ENCODE measurements at regions not wholly inside any gene's neighbourhood (a gene's known extent, or its start where the extent isn't known, plus 50 kb on each side); places are given as distances from the start of the nearest gene placed in this dataset.

DNA sequence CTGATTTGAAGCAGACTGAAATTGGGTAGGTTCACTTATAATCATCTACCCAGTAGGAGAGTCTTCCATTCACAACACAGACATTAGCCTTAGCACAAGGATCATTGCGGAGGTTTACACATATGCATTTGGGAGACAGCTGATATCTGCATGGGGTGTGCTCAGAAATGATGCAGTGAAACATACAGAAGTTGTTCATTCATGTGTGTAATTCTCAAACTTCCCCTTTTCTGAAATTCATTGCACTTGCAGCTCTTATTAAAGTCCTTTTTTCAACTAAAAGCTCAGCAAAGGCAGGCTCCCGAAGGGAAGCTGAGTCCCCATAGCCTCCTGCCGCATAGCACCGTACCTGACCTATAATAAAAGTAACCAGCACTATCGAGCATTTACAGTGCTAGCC is 218.3 kb upstream of the CRY1 start:
- peaks cover 4% of the 10 kb centered on the region; the same call in 1 of the 2 replicates for H3K27me3 ChIP-seq (ENCODE audit: low read length)
- no peaks in the 10 kb centered on the region for H3K9me3 ChIP-seq (ENCODE audit: insufficient read depth, low read length)
- H4K20me1 ChIP-seq (ENCODE audit: low read depth, low read length) = no peaks in the 10 kb centered on the region
- no peaks in the 10 kb centered on the region for H3F3A ChIP-seq (ENCODE audit: insufficient read depth)
- no peak overlapping the region for H3K27ac ChIP-seq (ENCODE audit: low read depth, low read length)
- no peak for TF ChIP-seq EZH2phosphoT487 (conservative IDR thresholded peaks at IDR 0.05; ENCODE audit: low read length)
- TF ChIP-seq, protein P1, sequence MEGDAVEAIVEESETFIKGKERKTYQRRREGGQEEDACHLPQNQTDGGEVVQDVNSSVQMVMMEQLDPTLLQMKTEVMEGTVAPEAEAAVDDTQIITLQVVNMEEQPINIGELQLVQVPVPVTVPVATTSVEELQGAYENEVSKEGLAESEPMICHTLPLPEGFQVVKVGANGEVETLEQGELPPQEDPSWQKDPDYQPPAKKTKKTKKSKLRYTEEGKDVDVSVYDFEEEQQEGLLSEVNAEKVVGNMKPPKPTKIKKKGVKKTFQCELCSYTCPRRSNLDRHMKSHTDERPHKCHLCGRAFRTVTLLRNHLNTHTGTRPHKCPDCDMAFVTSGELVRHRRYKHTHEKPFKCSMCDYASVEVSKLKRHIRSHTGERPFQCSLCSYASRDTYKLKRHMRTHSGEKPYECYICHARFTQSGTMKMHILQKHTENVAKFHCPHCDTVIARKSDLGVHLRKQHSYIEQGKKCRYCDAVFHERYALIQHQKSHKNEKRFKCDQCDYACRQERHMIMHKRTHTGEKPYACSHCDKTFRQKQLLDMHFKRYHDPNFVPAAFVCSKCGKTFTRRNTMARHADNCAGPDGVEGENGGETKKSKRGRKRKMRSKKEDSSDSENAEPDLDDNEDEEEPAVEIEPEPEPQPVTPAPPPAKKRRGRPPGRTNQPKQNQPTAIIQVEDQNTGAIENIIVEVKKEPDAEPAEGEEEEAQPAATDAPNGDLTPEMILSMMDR (IDR thresholded peaks at IDR 0.05; ENCODE audit: insufficient read depth, low read length, poor library complexity, severe bottlenecking) = no peak
- H3K9ac ChIP-seq (ENCODE audit: low read length) = no peak overlapping the region
- no peak overlapping the region for H2AFZ ChIP-seq (ENCODE audit: low read depth, low read length, severe bottlenecking)
- H3K36me3 ChIP-seq (ENCODE audit: low read length) = no peaks in the 10 kb centered on the region
- H3K4me2 ChIP-seq (ENCODE audit: low read depth, low read length, poor library complexity, severe bottlenecking) = no peak overlapping the region
- no peaks in the 10 kb centered on the region for H3K9me2 ChIP-seq (replicated peaks; ENCODE audit: insufficient read depth, low read length)
- H3K79me2 ChIP-seq (ENCODE audit: insufficient read depth, low read length) = no peaks in the 10 kb centered on the region
- H3K4me3 ChIP-seq (ENCODE audit: insufficient read depth, low read length, poor library complexity, severe bottlenecking) = no peak overlapping the region

GRCh38 chr12:107317751-107318555 is 224.6 kb upstream of the CRY1 start:
- Histone ChIP-seq H3K4me3 (ENCODE audit: insufficient read depth, low read length, poor library complexity, severe bottlenecking) (no peak overlapping the region), H3K27ac (ENCODE audit: low read depth, low read length) (no peak overlapping the region), H3K9ac (ENCODE audit: low read length) (no peak overlapping the region), H3K36me3 (ENCODE audit: low read length) (no peaks in the 10 kb centered on the region), H3F3A (ENCODE audit: insufficient read depth) (no peaks in the 10 kb centered on the region), H3K27me3 (ENCODE audit: low read length) (no peaks in the 10 kb centered on the region), H3K9me2 (replicated peaks; ENCODE audit: insufficient read depth, low read length) (no peaks in the 10 kb centered on the region), H2AFZ (ENCODE audit: low read depth, low read length, severe bottlenecking) (no peak overlapping the region), H3K9me3 (ENCODE audit: insufficient read depth, low read length) (no peaks in the 10 kb centered on the region), H3K4me2 (ENCODE audit: low read depth, low read length, poor library complexity, severe bottlenecking) (no peak overlapping the region), H4K20me1 (ENCODE audit: low read depth, low read length) (no peaks in the 10 kb centered on the region), H3K79me2 (ENCODE audit: insufficient read depth, low read length) (no peaks in the 10 kb centered on the region)
- no peak for TF ChIP-seq EZH2phosphoT487 (conservative IDR thresholded peaks at IDR 0.05; ENCODE audit: low read length)
- TF ChIP-seq, protein P1 (IDR thresholded peaks at IDR 0.05; ENCODE audit: insufficient read depth, low read length, poor library complexity, severe bottlenecking) = no peak

- TF ChIP-seq EZH2phosphoT487 (conservative IDR thresholded peaks at IDR 0.05; ENCODE audit: low read length) = no peak
- TF ChIP-seq, protein P1 (IDR thresholded peaks at IDR 0.05; ENCODE audit: insufficient read depth, low read length, poor library complexity, severe bottlenecking) = no peak
- Histone ChIP-seq H3K9me3 (ENCODE audit: insufficient read depth, low read length) (no peaks in the 10 kb centered on the region), H3F3A (ENCODE audit: insufficient read depth) (no peaks in the 10 kb centered on the region), H3K79me2 (ENCODE audit: insufficient read depth, low read length) (no peaks in the 10 kb centered on the region), H2AFZ (ENCODE audit: low read depth, low read length, severe bottlenecking) (no peak overlapping the region), H3K27me3 (ENCODE audit: low read length) (no peaks in the 10 kb centered on the region), H3K9me2 (replicated peaks; ENCODE audit: insufficient read depth, low read length) (no peaks in the 10 kb centered on the region), H3K27ac (ENCODE audit: low read depth, low read length) (no peak overlapping the region), H3K4me2 (ENCODE audit: low read depth, low read length, poor library complexity, severe bottlenecking) (no peak overlapping the region), H3K36me3 (ENCODE audit: low read length) (no peaks in the 10 kb centered on the region), H3K9ac (ENCODE audit: low read length) (no peak overlapping the region), H4K20me1 (ENCODE audit: low read depth, low read length) (no peaks in the 10 kb centered on the region), H3K4me3 (ENCODE audit: insufficient read depth, low read length, poor library complexity, severe bottlenecking) (no peak overlapping the region)
Measured at GRCh38 chr12:107318556-107318805, 225.1 kb upstream of the CRY1 start.

Data from SU-DHL-6 (cell line).